Esophagus squamous epithelium (tissue), 4 donors: ENCODE measurements at regions not wholly inside any gene's neighbourhood (a gene's known extent, or its start where the extent isn't known, plus 50 kb on each side); places are given as distances from the start of the nearest gene placed in this dataset.

ENCODE experiments used
- POLR2A ChIP-seq, 4 donors: fragments of 450-650 bp; IDR thresholded peaks; one replicate each; pipeline ENCODE4 v1.6.1; 2017; ENCODE audit warnings: antibody characterized with exemption in 4 of 4, mild to moderate bottlenecking in 4 of 4, moderate library complexity in 3 of 4
- TF ChIP-seq, protein P1 (sequence below), 6 experiments: fragments of 450-650 bp in 4 of 6; fragments of 200-600 bp in 2 of 6; sonication (generic) in 2 of 6; IDR thresholded peaks; one replicate each; pipeline ENCODE4 v1.5.1; 2016 to 2019; ENCODE audit warnings: antibody characterized with exemption in 6 of 6, mild to moderate bottlenecking in 4 of 6, moderate library complexity in 4 of 6

DNA sequence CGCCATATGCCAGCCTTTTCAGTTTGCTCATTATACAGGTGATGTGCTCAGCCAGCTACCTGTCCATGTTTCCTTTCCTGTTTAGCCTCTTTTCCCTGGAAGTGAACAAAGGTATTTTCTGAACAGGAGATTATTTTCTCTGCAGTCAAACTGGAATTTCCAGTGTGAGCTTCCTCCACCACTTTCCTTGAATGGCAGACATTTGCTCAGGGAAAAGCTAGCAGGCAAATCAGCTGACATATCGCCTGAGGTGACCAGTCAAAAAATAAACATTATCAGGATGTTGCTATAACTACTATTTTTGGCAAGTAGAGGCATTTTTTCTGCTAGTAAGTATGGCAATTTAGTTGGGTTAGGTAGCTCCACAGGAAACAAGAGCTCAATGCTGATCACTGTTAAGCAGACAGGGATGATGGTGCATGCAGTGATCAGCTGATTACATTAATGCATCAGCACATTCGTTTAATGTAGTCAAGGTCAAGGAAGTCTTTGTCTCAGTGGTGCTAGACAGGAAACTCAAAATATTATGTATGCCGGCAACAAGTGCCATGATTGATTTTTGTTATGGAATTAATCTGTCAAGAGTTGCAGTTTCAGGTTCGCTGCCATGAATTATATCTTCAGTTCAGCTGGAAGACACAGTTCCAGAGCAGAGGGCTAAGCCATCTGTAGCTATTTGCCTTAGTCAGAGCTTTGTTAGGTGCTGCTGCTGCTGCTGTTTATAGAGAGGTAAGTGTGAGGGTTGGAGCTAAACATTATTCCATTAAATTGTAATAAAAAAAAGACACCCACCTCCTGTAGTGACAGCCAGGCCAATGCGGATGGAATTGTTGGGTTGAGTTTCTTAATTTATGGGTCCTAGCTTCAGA is 179.7 kb upstream of the ST6GALNAC5 start:
- TF ChIP-seq, protein P1, sequence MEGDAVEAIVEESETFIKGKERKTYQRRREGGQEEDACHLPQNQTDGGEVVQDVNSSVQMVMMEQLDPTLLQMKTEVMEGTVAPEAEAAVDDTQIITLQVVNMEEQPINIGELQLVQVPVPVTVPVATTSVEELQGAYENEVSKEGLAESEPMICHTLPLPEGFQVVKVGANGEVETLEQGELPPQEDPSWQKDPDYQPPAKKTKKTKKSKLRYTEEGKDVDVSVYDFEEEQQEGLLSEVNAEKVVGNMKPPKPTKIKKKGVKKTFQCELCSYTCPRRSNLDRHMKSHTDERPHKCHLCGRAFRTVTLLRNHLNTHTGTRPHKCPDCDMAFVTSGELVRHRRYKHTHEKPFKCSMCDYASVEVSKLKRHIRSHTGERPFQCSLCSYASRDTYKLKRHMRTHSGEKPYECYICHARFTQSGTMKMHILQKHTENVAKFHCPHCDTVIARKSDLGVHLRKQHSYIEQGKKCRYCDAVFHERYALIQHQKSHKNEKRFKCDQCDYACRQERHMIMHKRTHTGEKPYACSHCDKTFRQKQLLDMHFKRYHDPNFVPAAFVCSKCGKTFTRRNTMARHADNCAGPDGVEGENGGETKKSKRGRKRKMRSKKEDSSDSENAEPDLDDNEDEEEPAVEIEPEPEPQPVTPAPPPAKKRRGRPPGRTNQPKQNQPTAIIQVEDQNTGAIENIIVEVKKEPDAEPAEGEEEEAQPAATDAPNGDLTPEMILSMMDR (IDR thresholded peaks at IDR 0.05): no peak
- no peak for TF ChIP-seq POLR2A (IDR thresholded peaks at IDR 0.05)
